HPDE6-E6E7 (cell line): ENCODE measurements at regions not wholly inside any gene's neighbourhood (a gene's known extent, or its start where the extent isn't known, plus 50 kb on each side); places are given as distances from the start of the nearest gene placed in this dataset.
"Not testable (repeated sequence)": the region's sequence is repeated elsewhere in the genome, so short reads cannot be mapped to it uniquely, and the experiment has no call there.

Experiments used
- DNase-seq: peaks from one replicate; pipeline ENCODE4 v3.0.0; 2011; ENCODE audit warnings: missing footprints; ENCODE audit errors: extremely low spot score

GRCh38 chr9:104326912-104327311 lies 177.2 kb upstream of the OR13F1 start:
- no peak for DNase-seq

GRCh38 chr9:104329245-104329644 lies 174.8 kb upstream of the OR13F1 start:
- DNase-seq: no peak

GRCh38 chr9:104330841-104331240 lies 173.2 kb upstream of the OR13F1 start:
- DNase-seq: no peak

GRCh38 chr9:104334549-104334948 lies 169.5 kb upstream of the OR13F1 start:
- no peak for DNase-seq

GRCh38 chr9:104339692-104340091 lies 164.4 kb upstream of the OR13F1 start:
- no peak for DNase-seq

GRCh38 chr9:104342552-104342951 lies 161.5 kb upstream of the OR13F1 start:
- no peak for DNase-seq

- no peak for DNase-seq
Observed at GRCh38 chr9:104345061-104345460, 159.0 kb upstream of the OR13F1 start.

GRCh38 chr9:104350541-104350940 lies 153.5 kb upstream of the OR13F1 start:
- DNase-seq: no peak

GRCh38 chr9:104351726-104352125 lies 152.3 kb upstream of the OR13F1 start:
- no peak for DNase-seq

GRCh38 chr9:104361207-104361606 lies 142.9 kb upstream of the OR13F1 start:
- no peak for DNase-seq

- DNase-seq: no peak
Observed at GRCh38 chr9:104362912-104363472, 141.1 kb upstream of the OR13F1 start.

- no peak for DNase-seq
Observed at GRCh38 chr9:104367507-104367906, 136.6 kb upstream of the OR13F1 start.

GRCh38 chr9:104368318-104368717 lies 135.7 kb upstream of the OR13F1 start:
- not testable (repeated sequence) for DNase-seq

- no peak for DNase-seq
Observed at GRCh38 chr9:104374711-104375110, 129.4 kb upstream of the OR13F1 start.

- DNase-seq: no peak
Observed at GRCh38 chr9:104386013-104386412, 118.0 kb upstream of the OR13F1 start.

- DNase-seq: peak; percentile 28
Observed at GRCh38 chr9:104386425-104387069, 117.5 kb upstream of the OR13F1 start.

GRCh38 chr9:104388071-104388470 lies 116.0 kb upstream of the OR13F1 start:
- no peak for DNase-seq

GRCh38 chr9:104389341-104389740 lies 114.7 kb upstream of the OR13F1 start:
- DNase-seq: no peak

GRCh38 chr9:104394901-104395300 lies 109.2 kb upstream of the OR13F1 start:
- DNase-seq: not testable (repeated sequence)

GRCh38 chr9:104412238-104412637 lies 91.8 kb upstream of the OR13F1 start:
- no peak for DNase-seq

GRCh38 chr9:104416470-104416869 lies 87.6 kb upstream of the OR13F1 start:
- DNase-seq: no peak

- no peak for DNase-seq
Observed at GRCh38 chr9:104417296-104417695, 86.8 kb upstream of the OR13F1 start.

GRCh38 chr9:104429031-104429546 lies 75.0 kb upstream of the OR13F1 start:
- no peak for DNase-seq

- DNase-seq: no peak
Observed at GRCh38 chr9:104435059-104435458, 69.0 kb upstream of the OR13F1 start.
